K562 (cell line): ENCODE measurements at regions not wholly inside any gene's neighbourhood (a gene's known extent, or its start where the extent isn't known, plus 50 kb on each side); places are given as distances from the start of the nearest gene placed in this dataset.

Experiments
- ATAC-seq: fragments of 200-7000 bp; cut with Tn5 transposase; 3 replicates; pipeline ENCODE4 v1.9.1; 2020; ENCODE audit warnings: moderate library complexity
- BruUV-seq: library from RNA; stranded (reverse); fragments of 400-500 nt; replicated peaks from 2 replicates; lab custom pipeline; 2021; lab: Mats Ljungman, UMichigan
- CTCF ChIA-PET: fragments of 300-600 bp; formaldehyde crosslinking; extraction: SDS; loops from one replicate; lab custom pipeline; 2021; ENCODE audit warnings: low intra/inter-chr PET ratio; lab: Yijun Ruan, JAX
- POLR2A ChIA-PET: fragments of 300-600, 350-650 bp; sonication (Branson Sonifier 250); formaldehyde crosslinking; extraction: SDS; loops from one replicate; lab custom pipeline; 2021; ENCODE audit warnings: antibody characterized with exemption, inconsistent platforms; lab: Yijun Ruan, JAX
- DNase-seq, 4 experiments: peaks; one replicate each; pipeline versions ENCODE4 v3.0.0 to v3.0.0-alpha.2; 2011 to 2018; ENCODE audit warnings: low spot score in 3 of 4, mixed read lengths in 3 of 4; ENCODE audit errors: extremely low read depth in 1 of 4
- FAIRE-seq: peaks from 2 replicates; lab custom pipeline; 2011; peaks lifted over from hg19 to GRCh38; lab: Jason Lieb, UNC
- H2AFZ ChIP-seq: 2 replicates; pipeline ENCODE4 v1.6.0; 2011; ENCODE audit warnings: low read depth, low read length, control low read depth, inconsistent platforms
- H3K27ac ChIP-seq: fragments of 200-600 bp; 3 replicates; pipeline ENCODE4 v1.8.0; 2011; ENCODE audit warnings: low read depth, mild to moderate bottlenecking, control low read depth, inconsistent platforms, low read length, moderate library complexity, mixed read lengths; ENCODE audit errors: extremely low read depth
- H3K27me3 ChIP-seq, 2 experiments: fragments of 300-600 bp in 1 of 2; 2 replicates in 1 of 2; 3 replicates in 1 of 2; pipeline versions ENCODE4 v1.6.0 to v1.8.0; 2011; ENCODE audit warnings: inconsistent platforms in 2 of 2, low read length in 2 of 2, mild to moderate bottlenecking in 1 of 2, mixed read lengths in 1 of 2, moderate library complexity in 1 of 2; ENCODE audit not compliant: control insufficient read depth in 2 of 2, insufficient read depth in 2 of 2
- H3K36me3 ChIP-seq: fragments of 300-600 bp; 3 replicates; pipeline ENCODE4 v1.8.0; 2011; ENCODE audit warnings: mild to moderate bottlenecking, low read length, inconsistent platforms; ENCODE audit not compliant: control insufficient read depth, insufficient read depth
- H3K4me1 ChIP-seq, 2 experiments: fragments of 200-600 bp in 1 of 2; replicated peaks in 1 of 2; 2 replicates in 1 of 2; 3 replicates in 1 of 2; pipeline versions ENCODE4 v1.5.1 to v1.8.0; 2011; ENCODE audit warnings: inconsistent platforms in 2 of 2, low read length in 2 of 2, mild to moderate bottlenecking in 1 of 2, mixed read lengths in 1 of 2, moderate library complexity in 1 of 2; ENCODE audit not compliant: control insufficient read depth in 2 of 2, insufficient read depth in 2 of 2
- H3K4me2 ChIP-seq: 2 replicates; pipeline ENCODE4 v1.6.1; 2011; ENCODE audit warnings: low read length, control low read depth, inconsistent platforms, mixed read lengths; ENCODE audit not compliant: insufficient read depth
- H3K4me3 ChIP-seq: fragments of 200-600 bp; sonication (generic), shearing (Covaris generic); 2 replicates; pipeline ENCODE4 v1.5.1; 2016; ENCODE audit warnings: control low read depth, inconsistent platforms
- H3K79me2 ChIP-seq: fragments of 200-600 bp; 3 replicates; pipeline ENCODE4 v1.8.0; 2011; ENCODE audit warnings: low read length, inconsistent platforms; ENCODE audit not compliant: control insufficient read depth, insufficient read depth
- H3K9ac ChIP-seq, 2 experiments: 2 replicates each; pipeline versions ENCODE4 v1.6.0 to v1.6.1; 2011; ENCODE audit warnings: low read depth in 2 of 2, low read length in 2 of 2, control low read depth in 1 of 2, inconsistent platforms in 1 of 2, mild to moderate bottlenecking in 1 of 2, mixed read lengths in 1 of 2; ENCODE audit not compliant: insufficient read depth in 1 of 2
- H3K9me1 ChIP-seq: one replicate; pipeline ENCODE4 v1.6.0; 2011; ENCODE audit warnings: inconsistent platforms, mild to moderate bottlenecking, low read length, moderate library complexity; ENCODE audit not compliant: control insufficient read depth, insufficient read depth
- H3K9me3 ChIP-seq: replicated peaks from 2 replicates; pipeline ENCODE4 v1.5.1; 2011; ENCODE audit warnings: low read depth, low read length, inconsistent platforms; ENCODE audit not compliant: control insufficient read depth, insufficient read depth
- H4K20me1 ChIP-seq: replicated peaks from 2 replicates; pipeline ENCODE4 v1.6.1; 2011; ENCODE audit warnings: low read length, inconsistent platforms, mixed read lengths; ENCODE audit not compliant: control insufficient read depth, insufficient read depth
- CHD4 ChIP-seq: fragments of 200-600 bp; sonication (generic); IDR thresholded peaks from 3 replicates; pipeline ENCODE4 v1.6.1; 2012; ENCODE audit warnings: low read depth, mild to moderate bottlenecking, mixed read lengths, low read length, inconsistent platforms; ENCODE audit not compliant: insufficient read depth, insufficient replicate concordance, poor library complexity, severe bottlenecking
- HMG20B ChIP-seq: fragments of 250-450 bp; sonication (Bioruptor Pico); IDR thresholded peaks from 2 replicates; pipeline ENCODE4 v1.5.0; 2021; ENCODE audit warnings: mild to moderate bottlenecking
- PHB2 ChIP-seq: fragments of 450-650 bp; IDR thresholded peaks from 2 replicates; pipeline ENCODE4 v1.6.1; 2017; ENCODE audit warnings: low read depth
- TCF7 ChIP-seq: sonication (generic); IDR thresholded peaks from 2 replicates; pipeline ENCODE4 v1.6.1; 2016; ENCODE audit warnings: antibody characterized with exemption, borderline replicate concordance
- ZBTB8A ChIP-seq: fragments of 450-650 bp; IDR thresholded peaks from 2 replicates; pipeline ENCODE4 v1.6.1; 2018; ENCODE audit warnings: mild to moderate bottlenecking, moderate library complexity; ENCODE audit not compliant: partially characterized antibody
- ZC3H4 ChIP-seq: sonication (generic); formaldehyde crosslinking; IDR thresholded peaks from 2 replicates; pipeline ENCODE4 v1.9.0; 2021; ENCODE audit warnings: missing genetic modification reagents, borderline replicate concordance
- ZNF146 ChIP-seq: IDR thresholded peaks from one replicate; pipeline ENCODE4 v1.6.1; 2018; ENCODE audit warnings: missing compliant biosample characterization; ENCODE audit not compliant: unreplicated experiment
- WGBS: fragments of 100-300 bp; shearing (Covaris generic); methylation state at CpG from one replicate; pipeline ENCODE4 v1.1.6; 2016; ENCODE audit warnings: low coverage, mixed read lengths; ENCODE audit not compliant: insufficient coverage; ENCODE audit errors: missing lambda C conversion rate; 5-methylcytosine and 5-hydroxymethylcytosine counted together
- in situ Hi-C: fragments of 300-500 bp; cut with MboI; formaldehyde crosslinking; loops from 4 replicates; pipeline ENCODE4 v1.15.0; 2018; ENCODE audit warnings: inconsistent platforms, mixed read lengths
- intact Hi-C: fragments of 100-400 bp; cut with micrococcal nuclease; formaldehyde crosslinking; loops from 2 replicates; pipeline ENCODE4 v1.14.2; 2022
- TF ChIP-seq, protein P1 (sequence below): fragments of 450-650 bp; formaldehyde crosslinking; IDR thresholded peaks from 2 replicates; pipeline ENCODE4 v1.4.0; 2020; ENCODE audit warnings: mild to moderate bottlenecking, moderate library complexity
- TF ChIP-seq, protein P2 (sequence below): fragments of 250-450 bp; sonication (Bioruptor Pico); IDR thresholded peaks from 2 replicates; pipeline ENCODE4 v1.4.0; 2020; ENCODE audit warnings: mild to moderate bottlenecking, moderate library complexity
- TF ChIP-seq, protein P3 (sequence below): sonication (generic); formaldehyde crosslinking; IDR thresholded peaks from 2 replicates; pipeline ENCODE4 v1.9.0; 2022; ENCODE audit warnings: mild to moderate bottlenecking, missing genetic modification reagents
- TF ChIP-seq, protein P4 (sequence below): fragments of 450-650 bp; IDR thresholded peaks from 2 replicates; pipeline ENCODE4 v1.6.1; 2018; ENCODE audit not compliant: partially characterized antibody

DNA sequence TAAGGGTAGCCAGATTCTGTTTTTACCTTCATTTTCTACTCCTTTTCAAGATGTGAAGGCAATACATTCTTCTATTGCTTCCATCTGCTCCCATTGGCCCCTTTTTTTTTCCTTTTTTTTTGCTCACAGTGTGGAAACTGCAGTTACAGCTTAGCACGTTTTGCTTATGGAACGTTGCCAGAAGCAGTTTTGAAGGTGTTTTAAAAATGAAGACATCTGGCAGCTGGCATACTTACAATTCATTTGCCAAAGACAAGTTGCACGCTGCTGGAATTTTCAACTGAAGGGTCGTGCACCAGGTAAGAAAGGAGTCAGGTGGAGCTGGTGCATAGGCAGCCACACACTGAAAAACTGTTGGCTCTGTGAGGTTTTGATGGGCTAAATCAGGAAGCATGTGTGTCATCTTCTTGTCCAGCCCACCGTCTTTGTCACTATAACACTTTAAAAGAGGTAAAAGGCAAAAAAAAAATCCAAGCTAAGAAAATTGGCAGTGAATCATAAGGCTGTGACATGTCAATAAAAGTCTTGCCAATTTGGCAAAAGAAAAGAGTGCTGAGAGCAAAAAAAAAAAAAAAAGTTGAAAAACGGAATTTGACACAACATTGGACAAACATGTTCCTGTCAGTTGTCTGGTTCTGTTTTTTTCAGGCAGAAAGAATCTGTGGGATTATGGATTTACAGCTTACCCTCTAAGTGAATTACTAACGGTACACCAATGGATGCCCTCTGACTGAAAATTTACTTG, 225.4 kb upstream of the SOX2 start (continued):
- TF ChIP-seq, protein P1, sequence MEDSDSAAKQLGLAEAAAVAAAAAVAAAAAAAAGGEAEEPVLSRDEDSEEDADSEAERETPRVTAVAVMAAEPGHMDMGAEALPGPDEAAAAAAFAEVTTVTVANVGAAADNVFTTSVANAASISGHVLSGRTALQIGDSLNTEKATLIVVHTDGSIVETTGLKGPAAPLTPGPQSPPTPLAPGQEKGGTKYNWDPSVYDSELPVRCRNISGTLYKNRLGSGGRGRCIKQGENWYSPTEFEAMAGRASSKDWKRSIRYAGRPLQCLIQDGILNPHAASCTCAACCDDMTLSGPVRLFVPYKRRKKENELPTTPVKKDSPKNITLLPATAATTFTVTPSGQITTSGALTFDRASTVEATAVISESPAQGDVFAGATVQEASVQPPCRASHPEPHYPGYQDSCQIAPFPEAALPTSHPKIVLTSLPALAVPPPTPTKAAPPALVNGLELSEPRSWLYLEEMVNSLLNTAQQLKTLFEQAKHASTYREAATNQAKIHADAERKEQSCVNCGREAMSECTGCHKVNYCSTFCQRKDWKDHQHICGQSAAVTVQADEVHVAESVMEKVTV (CRISPR knock-in tag): no peak
- TF ChIP-seq, protein P2, sequence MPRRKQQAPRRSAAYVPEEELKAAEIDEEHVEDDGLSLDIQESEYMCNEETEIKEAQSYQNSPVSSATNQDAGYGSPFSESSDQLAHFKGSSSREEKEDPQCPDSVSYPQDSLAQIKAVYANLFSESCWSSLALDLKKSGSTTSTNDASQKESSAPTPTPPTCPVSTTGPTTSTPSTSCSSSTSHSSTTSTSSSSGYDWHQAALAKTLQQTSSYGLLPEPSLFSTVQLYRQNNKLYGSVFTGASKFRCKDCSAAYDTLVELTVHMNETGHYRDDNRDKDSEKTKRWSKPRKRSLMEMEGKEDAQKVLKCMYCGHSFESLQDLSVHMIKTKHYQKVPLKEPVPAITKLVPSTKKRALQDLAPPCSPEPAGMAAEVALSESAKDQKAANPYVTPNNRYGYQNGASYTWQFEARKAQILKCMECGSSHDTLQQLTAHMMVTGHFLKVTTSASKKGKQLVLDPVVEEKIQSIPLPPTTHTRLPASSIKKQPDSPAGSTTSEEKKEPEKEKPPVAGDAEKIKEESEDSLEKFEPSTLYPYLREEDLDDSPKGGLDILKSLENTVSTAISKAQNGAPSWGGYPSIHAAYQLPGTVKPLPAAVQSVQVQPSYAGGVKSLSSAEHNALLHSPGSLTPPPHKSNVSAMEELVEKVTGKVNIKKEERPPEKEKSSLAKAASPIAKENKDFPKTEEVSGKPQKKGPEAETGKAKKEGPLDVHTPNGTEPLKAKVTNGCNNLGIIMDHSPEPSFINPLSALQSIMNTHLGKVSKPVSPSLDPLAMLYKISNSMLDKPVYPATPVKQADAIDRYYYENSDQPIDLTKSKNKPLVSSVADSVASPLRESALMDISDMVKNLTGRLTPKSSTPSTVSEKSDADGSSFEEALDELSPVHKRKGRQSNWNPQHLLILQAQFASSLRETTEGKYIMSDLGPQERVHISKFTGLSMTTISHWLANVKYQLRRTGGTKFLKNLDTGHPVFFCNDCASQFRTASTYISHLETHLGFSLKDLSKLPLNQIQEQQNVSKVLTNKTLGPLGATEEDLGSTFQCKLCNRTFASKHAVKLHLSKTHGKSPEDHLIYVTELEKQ: no peak
- TF ChIP-seq HMG20B (CRISPR knock-in tag): no peak
- TF ChIP-seq ZC3H4: no peak
- no peak for TF ChIP-seq PHB2

DNA sequence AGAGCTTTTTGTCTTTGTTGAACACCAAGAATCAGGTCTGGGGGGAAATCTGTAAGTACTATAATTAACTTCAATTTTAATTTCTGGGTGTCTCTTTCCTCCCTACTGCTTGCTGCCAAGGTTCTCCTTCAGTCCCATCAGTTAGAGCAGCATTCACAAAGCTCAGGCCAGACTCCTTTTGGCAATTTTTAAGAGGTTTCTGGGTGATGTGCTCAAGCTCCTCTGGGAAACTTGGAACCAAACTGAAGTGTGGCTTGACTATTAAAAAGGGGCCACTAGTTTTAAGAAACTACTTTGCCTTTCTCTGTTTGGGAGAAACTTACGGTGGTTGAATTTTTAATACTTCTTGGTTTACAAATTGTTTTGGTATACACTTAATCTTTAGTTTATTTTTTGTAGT, 227.7 kb upstream of the SOX2 start:
- POLR2A ChIA-PET: no interaction called here
- Histone ChIP-seq H2AFZ (no peak overlapping the region), H3K27ac (no peak overlapping the region), H3K4me3 (no peak overlapping the region), H3K79me2 (no peaks in the 10 kb centered on the region), H3K27me3 (no peaks in the 10 kb centered on the region), H3K4me1 (no peaks in the 10 kb centered on the region), H3K4me2 (no peak overlapping the region), H3K9me3 (no peaks in the 10 kb centered on the region), H3K9me1 (no peaks in the 10 kb centered on the region), H4K20me1 (no peaks in the 10 kb centered on the region), H3K9ac (no peak overlapping the region), H3K36me3 (no peaks in the 10 kb centered on the region)
- 0% methylated on average over 1 of the region's 1 CpG for WGBS
- in situ Hi-C loops: no loop called here
- ATAC-seq (no peak), FAIRE-seq (no peak), DNase-seq (no peak)
- CTCF ChIA-PET: no interaction called here
- BruUV-seq: no TSS peak
- intact Hi-C loops: no loop called here
- no peak for TF ChIP-seq ZBTB8A
- TF ChIP-seq, protein P3, sequence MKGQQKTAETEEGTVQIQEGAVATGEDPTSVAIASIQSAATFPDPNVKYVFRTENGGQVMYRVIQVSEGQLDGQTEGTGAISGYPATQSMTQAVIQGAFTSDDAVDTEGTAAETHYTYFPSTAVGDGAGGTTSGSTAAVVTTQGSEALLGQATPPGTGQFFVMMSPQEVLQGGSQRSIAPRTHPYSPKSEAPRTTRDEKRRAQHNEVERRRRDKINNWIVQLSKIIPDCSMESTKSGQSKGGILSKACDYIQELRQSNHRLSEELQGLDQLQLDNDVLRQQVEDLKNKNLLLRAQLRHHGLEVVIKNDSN: no peak
- TF ChIP-seq, protein P4, sequence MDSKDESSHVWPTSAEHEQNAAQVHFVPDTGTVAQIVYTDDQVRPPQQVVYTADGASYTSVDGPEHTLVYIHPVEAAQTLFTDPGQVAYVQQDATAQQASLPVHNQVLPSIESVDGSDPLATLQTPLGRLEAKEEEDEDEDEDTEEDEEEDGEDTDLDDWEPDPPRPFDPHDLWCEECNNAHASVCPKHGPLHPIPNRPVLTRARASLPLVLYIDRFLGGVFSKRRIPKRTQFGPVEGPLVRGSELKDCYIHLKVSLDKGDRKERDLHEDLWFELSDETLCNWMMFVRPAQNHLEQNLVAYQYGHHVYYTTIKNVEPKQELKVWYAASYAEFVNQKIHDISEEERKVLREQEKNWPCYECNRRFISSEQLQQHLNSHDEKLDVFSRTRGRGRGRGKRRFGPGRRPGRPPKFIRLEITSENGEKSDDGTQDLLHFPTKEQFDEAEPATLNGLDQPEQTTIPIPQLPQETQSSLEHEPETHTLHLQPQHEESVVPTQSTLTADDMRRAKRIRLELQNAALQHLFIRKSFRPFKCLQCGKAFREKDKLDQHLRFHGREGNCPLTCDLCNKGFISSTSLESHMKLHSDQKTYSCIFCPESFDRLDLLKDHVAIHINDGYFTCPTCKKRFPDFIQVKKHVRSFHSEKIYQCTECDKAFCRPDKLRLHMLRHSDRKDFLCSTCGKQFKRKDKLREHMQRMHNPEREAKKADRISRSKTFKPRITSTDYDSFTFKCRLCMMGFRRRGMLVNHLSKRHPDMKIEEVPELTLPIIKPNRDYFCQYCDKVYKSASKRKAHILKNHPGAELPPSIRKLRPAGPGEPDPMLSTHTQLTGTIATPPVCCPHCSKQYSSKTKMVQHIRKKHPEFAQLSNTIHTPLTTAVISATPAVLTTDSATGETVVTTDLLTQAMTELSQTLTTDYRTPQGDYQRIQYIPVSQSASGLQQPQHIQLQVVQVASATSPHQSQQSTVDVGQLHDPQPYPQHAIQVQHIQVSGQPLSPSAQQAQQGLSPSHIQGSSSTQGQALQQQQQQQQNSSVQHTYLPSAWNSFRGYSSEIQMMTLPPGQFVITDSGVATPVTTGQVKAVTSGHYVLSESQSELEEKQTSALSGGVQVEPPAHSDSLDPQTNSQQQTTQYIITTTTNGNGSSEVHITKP: no peak
- TF ChIP-seq ZNF146: no peak
- no peak for TF ChIP-seq TCF7
- TF ChIP-seq CHD4: no peak
